NCI-H1092 treated with DMSO at 0.1 percent for 48 hours (cell line): ENCODE measurements at regions not wholly inside any gene's neighbourhood (a gene's known extent, or its start where the extent isn't known, plus 50 kb on each side); places are given as distances from the start of the nearest gene placed in this dataset.

ENCODE experiments used
- DNase-seq: peaks from one replicate; lab custom pipeline; 2025; lab: John Stamatoyannopoulos, UW

DNA sequence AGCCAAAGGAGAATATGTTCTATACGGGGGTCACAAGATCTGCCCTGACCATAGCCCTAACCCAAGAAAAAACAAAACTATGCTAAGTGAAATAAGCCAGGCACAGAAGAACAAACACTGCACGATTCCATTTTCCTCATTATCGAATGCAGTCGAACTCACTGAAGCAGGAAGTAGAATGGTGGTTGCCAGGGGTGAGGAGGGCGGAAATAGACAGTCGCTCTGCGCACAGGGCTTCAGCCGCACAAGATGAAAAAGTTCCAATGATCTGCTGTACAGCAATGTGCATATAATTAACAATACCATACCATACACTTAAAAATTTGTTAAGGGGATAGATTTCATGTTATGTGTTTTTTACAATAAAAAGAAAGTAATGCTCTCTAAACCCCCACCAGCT is 257.7 kb downstream of the TXNL1 start:
- no peak for DNase-seq

DNA sequence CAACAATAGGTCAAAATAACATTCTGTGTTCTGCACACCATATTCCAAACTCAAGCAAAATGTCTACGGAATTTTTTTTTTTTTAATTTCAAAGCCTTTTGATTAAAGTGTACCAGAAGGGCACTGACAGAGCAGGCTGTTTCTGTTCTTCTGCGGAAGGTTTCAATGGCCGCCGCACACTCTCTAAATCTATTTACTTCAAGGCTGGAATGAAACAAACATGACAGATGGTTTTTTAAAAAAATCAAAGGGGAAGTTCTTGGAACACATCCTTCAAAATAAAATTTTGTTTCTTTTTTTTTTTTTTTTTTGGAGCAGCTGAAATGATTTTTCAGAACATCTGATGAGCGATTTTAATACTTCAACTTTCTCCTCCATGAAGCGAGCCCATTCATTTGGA is 259.1 kb downstream of the TXNL1 start:
- no peak for DNase-seq

GRCh38 chr18:56377231-56377630 is 261.2 kb downstream of the TXNL1 start:
- no peak for DNase-seq

- no peak for DNase-seq
These were observed 264.3 kb downstream of the TXNL1 start for GRCh38 chr18:56374007-56374655.

DNA sequence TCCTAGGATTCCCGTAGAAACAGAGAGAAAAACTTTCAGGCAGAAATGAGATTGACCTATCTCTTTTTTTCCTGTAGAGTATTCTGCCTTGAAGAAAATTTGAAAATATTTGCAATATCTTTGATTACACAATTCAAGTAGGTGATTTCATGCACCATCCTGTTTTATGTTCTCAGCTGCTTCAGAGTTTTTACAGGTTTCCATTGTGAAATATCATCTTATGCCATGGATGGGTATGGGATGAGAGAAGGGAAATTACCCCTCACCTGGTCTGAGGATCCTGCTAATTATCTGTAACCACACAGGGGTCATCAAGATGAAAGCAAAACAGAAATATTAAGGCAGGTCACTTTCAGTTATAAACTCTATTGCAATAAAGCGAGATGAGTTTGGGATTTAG is 264.8 kb downstream of the TXNL1 start:
- DNase-seq = no peak

GRCh38 chr18:56368066-56368465 is 270.3 kb downstream of the TXNL1 start:
- DNase-seq = no peak

GRCh38 chr18:56358608-56359280 is 279.6 kb downstream of the TXNL1 start:
- no peak for DNase-seq

DNA sequence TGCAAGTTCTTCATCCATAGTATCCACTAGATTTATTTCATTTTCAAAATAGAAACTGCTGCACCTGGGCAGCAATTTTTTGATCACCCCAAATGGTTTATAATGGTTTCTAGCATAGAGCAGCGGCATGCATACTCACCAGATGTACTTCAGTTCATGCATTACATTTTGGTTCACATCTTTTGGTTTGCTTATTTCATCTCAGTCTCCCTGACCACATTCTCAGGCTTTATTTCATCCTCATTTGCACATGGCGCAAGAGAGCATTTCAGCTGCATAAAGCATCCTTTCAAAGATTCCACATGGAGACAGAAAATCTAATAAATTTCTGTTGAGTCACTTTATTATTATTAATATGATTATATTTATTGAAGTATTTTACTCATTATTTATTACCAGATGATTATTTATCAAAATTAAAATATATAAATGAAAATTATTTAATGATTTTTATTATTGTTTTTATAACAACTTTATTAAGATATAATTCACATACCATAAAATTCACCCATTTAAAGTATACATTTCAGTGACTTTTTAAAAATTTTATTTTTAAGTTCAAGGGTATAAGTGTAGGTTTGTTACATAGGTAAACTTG is 284.6 kb downstream of the TXNL1 start:
- no peak for DNase-seq

DNA sequence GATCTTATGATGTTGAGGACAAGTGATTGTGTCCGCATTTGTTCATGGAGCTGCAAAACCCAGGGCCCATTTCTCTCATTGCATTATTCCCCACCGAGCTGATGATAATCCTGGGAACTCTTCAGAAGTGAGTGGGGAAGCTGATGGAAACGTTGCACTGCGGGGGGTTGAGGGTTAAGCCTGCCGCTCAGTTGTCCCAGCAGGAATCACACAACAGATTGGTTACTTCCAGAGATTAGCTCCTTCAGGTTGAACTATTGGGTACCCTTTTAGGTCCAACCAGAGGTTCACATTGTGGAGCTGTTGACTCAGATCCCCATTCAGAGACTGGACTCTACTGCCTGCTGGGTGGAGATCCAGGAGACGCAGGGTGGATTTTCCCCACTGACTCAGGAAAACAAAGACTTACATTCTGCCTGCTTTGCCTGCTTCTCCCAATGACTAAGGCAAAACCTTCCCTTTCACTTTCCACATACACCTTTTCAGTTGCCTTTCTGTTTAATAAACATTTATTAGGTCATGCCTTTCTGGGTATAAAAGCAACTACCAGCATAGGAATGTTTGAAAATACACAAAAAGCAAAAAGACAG is 286.4 kb downstream of the TXNL1 start:
- DNase-seq = no peak

DNA sequence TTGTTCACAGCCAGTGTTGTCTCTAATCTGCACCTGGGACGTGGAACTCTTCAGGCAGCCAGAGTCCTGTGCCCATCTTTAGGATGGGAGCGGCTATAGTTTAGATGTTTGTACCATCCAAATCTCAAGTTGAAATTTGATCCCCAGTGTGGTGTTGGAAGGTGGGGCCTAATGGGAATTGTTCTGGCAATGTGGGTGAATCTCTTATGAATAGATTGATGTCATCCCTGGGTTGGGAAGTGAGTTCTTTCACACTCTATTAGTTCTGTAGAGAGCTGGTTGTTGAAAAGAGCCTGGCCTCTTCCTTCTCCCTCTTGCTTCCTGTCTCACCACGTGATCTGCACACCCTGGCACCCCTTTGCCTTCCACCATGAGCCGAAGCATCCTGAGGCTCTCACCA is 300.9 kb downstream of the TXNL1 start:
- DNase-seq = no peak

- DNase-seq = no peak
These were observed 304.6 kb downstream of the TXNL1 start for GRCh38 chr18:56333839-56334238.

GRCh38 chr18:56333146-56333545 is 305.2 kb downstream of the TXNL1 start:
- no peak for DNase-seq

DNA sequence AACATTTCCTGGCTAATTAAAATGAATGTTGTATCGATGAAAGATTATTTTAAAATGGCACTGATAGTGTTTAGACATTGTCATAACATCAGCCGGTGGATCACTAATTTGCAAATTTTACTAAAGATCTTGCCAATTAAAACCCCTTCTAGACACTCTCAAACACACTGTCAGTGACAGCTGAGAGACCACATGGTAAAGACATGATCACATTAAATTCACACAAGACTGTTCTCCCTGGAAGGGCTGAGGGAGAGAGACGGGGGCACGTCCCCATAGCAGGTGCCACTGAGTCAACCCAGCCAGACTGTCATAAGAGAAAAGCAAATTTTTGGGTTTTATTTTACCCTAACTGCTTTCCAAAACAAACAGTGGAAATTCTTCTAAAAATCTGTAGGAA is 306.0 kb downstream of the TXNL1 start:
- DNase-seq = no peak

DNA sequence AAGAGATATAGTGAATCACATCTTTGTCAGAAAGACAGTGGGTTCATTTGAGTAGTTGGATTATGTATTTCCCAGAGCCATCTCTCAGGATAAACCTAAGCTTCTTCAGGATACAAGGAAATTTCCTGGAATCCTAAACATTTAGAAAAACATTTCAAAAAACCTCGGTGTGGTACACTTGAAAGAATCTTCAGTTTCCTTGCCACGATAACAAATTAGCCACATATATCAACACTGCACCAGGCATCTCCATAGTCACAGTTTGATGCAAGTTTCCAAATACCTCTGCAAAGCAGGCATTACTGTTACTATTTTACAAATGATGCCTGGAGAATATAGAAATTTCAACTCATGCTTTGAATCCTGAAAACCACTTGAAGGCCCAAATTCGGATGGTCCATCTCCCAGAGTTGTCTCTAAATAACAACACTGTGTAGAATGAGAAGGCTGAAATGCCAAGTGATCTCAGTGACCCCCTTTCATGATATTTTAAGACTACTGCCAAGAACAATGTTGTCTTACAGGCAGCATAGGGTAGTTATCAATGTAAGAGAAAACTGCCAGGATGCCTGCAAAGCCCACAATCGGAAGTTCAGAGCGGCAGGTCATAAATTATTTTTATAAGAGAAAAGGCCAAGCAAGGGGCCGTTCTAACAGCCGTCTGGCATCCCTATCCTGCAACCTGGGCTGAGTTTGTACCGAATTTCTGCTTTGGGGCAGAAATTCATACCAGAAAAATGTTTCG is 307.9 kb downstream of the TXNL1 start:
- DNase-seq = no peak

DNA sequence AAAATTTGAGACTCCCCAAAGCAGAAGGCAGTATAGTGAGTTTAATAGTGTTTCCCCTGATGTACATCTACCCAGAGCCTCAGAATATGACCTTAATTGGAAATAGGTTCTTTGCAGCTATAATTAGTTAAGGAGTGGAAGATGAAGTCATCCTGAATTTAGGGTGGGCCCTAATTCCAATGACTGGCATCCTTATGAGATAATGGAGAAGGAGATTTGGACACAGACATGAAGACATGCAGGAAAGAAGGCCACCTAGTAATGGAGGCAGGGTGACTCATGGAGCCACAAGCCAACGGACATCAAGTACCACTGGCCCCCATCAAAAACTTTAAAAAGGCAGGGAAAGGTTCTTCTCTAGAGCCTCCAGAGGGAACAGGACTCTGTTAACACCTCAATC is 308.9 kb downstream of the TXNL1 start:
- no peak for DNase-seq

GRCh38 chr18:56327191-56327885 is 311.1 kb downstream of the TXNL1 start:
- DNase-seq = no peak

DNA sequence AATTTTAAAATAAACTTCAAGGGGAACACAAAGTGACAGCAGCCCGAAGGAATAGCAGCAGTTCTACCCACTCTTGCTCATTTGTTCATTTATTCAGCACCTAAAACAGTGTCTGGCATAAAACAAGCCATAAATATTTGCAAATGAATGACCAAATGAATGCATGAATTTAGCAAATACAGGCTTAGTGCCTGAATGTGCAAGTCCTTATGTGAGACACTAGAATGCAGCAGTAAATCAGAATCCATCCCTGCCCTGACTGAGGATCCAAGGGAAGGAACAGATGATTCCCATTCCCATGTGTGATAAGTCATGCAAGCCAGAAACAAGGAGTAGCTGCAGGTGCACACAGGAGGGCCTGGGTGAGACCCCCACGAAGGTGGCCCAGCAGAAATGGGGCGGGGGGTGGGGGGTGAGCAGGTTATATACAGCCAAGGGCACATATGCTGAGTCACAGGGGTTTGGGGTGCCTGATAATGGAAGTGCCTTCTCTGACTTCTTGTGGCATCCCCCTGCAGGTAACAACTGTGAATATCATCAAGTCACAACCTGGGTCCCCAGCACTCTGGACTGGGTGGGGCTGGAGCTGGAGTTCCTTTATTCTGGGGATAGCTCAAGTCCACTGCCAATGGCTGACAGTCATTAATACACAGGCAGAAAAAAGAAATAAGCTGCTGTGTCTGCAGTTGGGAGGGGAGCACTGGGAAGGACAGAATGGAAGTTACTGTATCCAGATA is 311.9 kb downstream of the TXNL1 start:
- no peak for DNase-seq

- DNase-seq = no peak
These were observed 314.7 kb downstream of the TXNL1 start for GRCh38 chr18:56323673-56324072.

- DNase-seq = no peak
These were observed 316.0 kb downstream of the TXNL1 start for GRCh38 chr18:56322406-56322805.

DNA sequence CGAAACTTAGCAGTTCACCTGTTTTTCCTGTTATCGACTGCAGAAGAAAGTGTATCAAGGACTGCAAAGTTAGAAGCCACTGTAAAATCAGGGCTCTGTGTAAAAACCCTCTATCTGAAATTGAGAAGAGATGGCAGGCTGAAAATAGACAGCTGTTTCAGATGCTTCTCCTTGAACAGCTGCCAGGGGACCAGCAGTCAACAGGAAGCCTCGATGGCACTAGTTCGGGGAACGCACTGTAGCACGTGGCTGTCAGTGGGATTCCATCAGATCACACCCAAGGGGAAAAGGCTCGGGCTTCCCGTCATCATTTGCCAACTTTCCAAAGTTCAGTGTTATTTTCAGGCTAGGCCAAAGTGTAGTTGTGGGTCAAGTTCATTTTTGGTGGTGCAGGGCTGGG is 316.9 kb downstream of the TXNL1 start:
- no peak for DNase-seq

DNA sequence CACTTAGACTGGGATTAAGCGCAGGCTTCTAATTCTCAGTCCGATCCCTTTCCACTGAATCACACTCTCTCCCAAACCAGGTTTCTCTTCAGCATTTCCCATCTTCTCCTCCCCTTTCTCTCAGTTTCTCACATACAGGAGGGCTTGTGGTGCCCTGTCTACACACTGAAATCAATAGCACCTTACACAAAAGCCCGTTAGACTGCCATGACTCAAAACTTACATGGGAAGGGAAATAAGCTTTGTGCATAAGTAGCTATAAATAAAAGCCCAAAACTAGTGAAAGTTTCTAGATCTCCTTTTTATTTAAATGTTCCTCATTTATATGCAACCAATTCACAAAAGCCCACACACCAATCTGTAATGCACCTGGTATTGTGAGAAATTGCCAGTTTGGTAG is 318.4 kb downstream of the TXNL1 start:
- no peak for DNase-seq
